ENCODE measurements at regions not wholly inside any gene's neighbourhood (a gene's known extent, or its start where the extent isn't known, plus 50 kb on each side); places are given as distances from the start of the nearest gene placed in this dataset.
"Not testable (repeated sequence)": the region's sequence is repeated elsewhere in the genome, so short reads cannot be mapped to it uniquely, and the experiment has no call there.

DNA sequence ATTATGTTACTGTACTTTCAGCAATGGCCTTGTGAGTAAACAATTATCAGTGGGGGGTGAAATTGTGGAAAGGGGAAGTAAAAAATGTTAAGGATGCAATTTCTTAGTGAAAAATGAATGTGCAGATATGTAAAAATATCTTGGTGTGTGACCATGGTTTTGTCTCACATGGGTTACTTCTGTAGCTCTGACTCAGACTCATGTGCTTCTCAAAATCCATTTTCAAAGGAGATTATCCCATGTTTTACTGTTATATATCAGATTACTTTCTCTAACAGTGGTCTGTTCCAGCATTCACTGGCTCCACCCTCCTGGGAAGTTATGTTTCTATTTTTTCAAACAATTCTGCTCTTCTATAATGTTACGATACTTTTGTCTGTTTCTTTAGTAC is 298.2 kb upstream of the COL3A1 start:
- H3K9me3 ChIP-seq (ENCODE audit: control insufficient read depth, insufficient read depth, low read depth, low read length), result no peaks in the 10 kb centered on the region
- no peak overlapping the region for H3K27ac ChIP-seq (ENCODE audit: low read depth, low read length)
- H3K4me1 ChIP-seq (ENCODE audit: control insufficient read depth, insufficient read depth, low read length), result peaks cover 6% of the 10 kb centered on the region
- no peak overlapping the region for H3K9ac ChIP-seq (ENCODE audit: low read length)
- no peak overlapping the region for H3K4me3 ChIP-seq (ENCODE audit: low read depth, low read length)
- H3K27me3 ChIP-seq (ENCODE audit: control insufficient read depth, insufficient read depth, low read length), result no peaks in the 10 kb centered on the region
- H3K36me3 ChIP-seq (ENCODE audit: control insufficient read depth, insufficient read depth, low read length), result no peaks in the 10 kb centered on the region

DNA sequence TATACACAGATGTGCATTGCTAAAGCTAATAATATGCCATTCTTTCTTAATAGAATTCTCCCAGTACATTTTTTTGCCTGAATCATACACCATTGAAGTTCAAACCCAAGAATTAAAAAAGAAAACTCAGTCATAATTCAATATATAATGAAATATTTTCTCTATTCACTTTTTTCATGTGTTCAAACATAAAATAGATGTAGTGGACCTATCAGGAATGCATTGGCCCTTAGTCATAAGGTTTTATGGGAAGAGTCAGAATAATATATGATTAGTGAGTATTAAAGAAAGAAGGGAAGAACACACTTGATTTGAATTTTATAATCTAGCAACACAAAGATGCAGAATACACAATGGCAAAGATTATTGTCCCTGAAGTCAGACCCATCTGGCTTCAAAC is 297.0 kb upstream of the COL3A1 start:
- no peaks in the 10 kb centered on the region for H3K9me3 ChIP-seq (ENCODE audit: control insufficient read depth, insufficient read depth, low read depth, low read length)
- H3K4me3 ChIP-seq (ENCODE audit: low read depth, low read length), result no peak overlapping the region
- no peak overlapping the region for H3K9ac ChIP-seq (ENCODE audit: low read length)
- no peaks in the 10 kb centered on the region for H3K36me3 ChIP-seq (ENCODE audit: control insufficient read depth, insufficient read depth, low read length)
- H3K27ac ChIP-seq (ENCODE audit: low read depth, low read length), result no peak overlapping the region
- H3K27me3 ChIP-seq (ENCODE audit: control insufficient read depth, insufficient read depth, low read length), result no peaks in the 10 kb centered on the region
- peaks cover 6% of the 10 kb centered on the region for H3K4me1 ChIP-seq (ENCODE audit: control insufficient read depth, insufficient read depth, low read length)

DNA sequence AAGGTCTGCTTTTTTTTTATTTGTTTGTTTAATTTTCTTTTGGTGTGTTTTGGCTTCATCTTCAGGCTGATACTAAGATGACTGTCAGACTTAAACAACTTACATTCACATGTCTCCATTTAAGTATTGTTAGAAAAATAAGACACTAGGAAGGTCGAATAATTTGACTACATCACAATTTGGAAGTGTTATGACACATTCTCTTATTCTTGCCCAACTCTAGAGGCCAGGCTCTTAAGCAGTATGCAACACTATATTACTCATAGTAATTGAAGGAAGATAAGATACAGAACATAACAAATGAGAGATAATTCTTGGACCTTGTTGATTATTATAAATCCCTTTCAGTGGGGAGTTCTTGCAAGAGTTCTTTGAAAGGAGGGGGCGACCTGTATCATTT is 295.3 kb upstream of the COL3A1 start:
- Histone ChIP-seq H3K27me3 (ENCODE audit: control insufficient read depth, insufficient read depth, low read length) (no peaks in the 10 kb centered on the region), H3K4me3 (ENCODE audit: low read depth, low read length) (no peak overlapping the region), H3K27ac (ENCODE audit: low read depth, low read length) (no peak overlapping the region), H3K9ac (ENCODE audit: low read length) (no peak overlapping the region), H3K4me1 (ENCODE audit: control insufficient read depth, insufficient read depth, low read length) (peaks cover 9% of the 10 kb centered on the region), H3K36me3 (ENCODE audit: control insufficient read depth, insufficient read depth, low read length) (no peaks in the 10 kb centered on the region), H3K9me3 (ENCODE audit: control insufficient read depth, insufficient read depth, low read depth, low read length) (no peaks in the 10 kb centered on the region)

DNA sequence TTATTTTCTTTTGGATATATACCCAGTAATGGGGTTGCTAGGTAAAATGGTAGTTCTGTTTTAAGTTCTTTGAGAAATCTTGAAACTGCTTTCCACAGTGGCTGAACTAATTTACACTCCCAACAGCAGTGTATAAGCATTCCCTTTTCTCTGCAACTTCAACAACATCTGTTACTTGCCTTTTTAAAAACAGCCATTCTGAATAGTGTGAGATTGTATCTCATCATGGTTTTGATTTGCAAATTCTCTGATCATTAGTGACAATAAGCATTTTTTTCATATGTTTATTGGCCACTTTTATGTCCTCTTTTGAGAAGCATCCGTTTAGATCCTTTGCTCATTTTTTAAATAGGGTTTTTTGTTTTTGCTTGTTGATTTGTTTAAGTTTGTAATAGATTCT is 291.3 kb upstream of the COL3A1 start:
- Histone ChIP-seq H3K9me3 (ENCODE audit: control insufficient read depth, insufficient read depth, low read depth, low read length) (no peaks in the 10 kb centered on the region), H3K36me3 (ENCODE audit: control insufficient read depth, insufficient read depth, low read length) (no peaks in the 10 kb centered on the region), H3K4me3 (ENCODE audit: low read depth, low read length) (no peak overlapping the region), H3K9ac (ENCODE audit: low read length) (no peak overlapping the region), H3K4me1 (ENCODE audit: control insufficient read depth, insufficient read depth, low read length) (peaks cover 3% of the 10 kb centered on the region; the same call in 1 of the 2 replicates), H3K27me3 (ENCODE audit: control insufficient read depth, insufficient read depth, low read length) (no peaks in the 10 kb centered on the region), H3K27ac (ENCODE audit: low read depth, low read length) (no peak overlapping the region)

DNA sequence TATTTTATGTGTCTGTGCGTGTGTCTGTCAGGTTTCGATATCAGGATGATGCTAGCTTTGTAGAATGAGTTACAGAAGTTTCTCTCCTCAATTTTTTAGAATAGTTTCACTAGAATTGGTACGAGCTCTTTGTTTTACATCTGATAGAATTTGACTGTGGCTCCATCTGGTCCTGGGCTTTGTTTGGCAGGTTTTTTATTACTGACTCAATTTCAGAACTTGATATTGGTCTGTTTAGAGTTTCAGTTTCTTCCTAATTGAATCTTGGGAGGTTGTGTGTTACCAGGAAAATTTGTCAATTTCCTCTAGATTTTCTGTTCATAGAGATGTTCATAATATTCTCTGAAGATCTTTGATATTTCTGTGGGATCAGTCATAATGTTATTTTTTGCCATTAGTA is 289.4 kb upstream of the COL3A1 start:
- no peaks in the 10 kb centered on the region for H3K27me3 ChIP-seq (ENCODE audit: control insufficient read depth, insufficient read depth, low read length)
- H3K36me3 ChIP-seq (ENCODE audit: control insufficient read depth, insufficient read depth, low read length), result no peaks in the 10 kb centered on the region
- H3K9ac ChIP-seq (ENCODE audit: low read length), result no peak overlapping the region
- no peaks in the 10 kb centered on the region for H3K9me3 ChIP-seq (ENCODE audit: control insufficient read depth, insufficient read depth, low read depth, low read length)
- H3K27ac ChIP-seq (ENCODE audit: low read depth, low read length), result no peak overlapping the region
- H3K4me3 ChIP-seq (ENCODE audit: low read depth, low read length), result no peak overlapping the region
- peaks cover 3% of the 10 kb centered on the region; the same call in 1 of the 2 replicates for H3K4me1 ChIP-seq (ENCODE audit: control insufficient read depth, insufficient read depth, low read length)

DNA sequence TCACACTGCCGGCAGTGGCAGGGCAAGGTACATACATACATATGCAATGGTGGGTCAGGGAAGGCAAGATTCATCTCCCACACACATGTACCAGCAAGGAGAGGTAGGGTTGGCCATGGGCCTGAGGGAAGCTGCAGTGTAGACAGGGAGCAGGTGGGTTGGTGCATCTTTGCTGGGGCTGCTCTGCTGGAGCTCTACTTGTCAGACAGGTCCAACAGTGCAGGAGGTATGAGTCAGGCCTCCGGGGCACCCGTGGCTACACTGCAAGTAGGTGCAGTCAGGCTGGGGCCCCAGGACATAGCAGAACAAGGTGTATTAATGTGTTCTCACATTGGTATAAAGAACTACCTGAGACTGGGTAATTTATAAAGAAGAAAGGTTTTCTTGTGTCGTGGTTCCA is 281.1 kb upstream of the COL3A1 start:
- Histone ChIP-seq H3K9ac (ENCODE audit: low read length) (no peak overlapping the region), H3K27ac (ENCODE audit: low read depth, low read length) (no peak overlapping the region), H3K4me3 (ENCODE audit: low read depth, low read length) (no peak overlapping the region), H3K4me1 (ENCODE audit: control insufficient read depth, insufficient read depth, low read length) (peaks cover 18% of the 10 kb centered on the region; the same call in 1 of the 2 replicates), H3K9me3 (ENCODE audit: control insufficient read depth, insufficient read depth, low read depth, low read length) (no peaks in the 10 kb centered on the region), H3K36me3 (ENCODE audit: control insufficient read depth, insufficient read depth, low read length) (no peaks in the 10 kb centered on the region), H3K27me3 (ENCODE audit: control insufficient read depth, insufficient read depth, low read length) (no peaks in the 10 kb centered on the region)

DNA sequence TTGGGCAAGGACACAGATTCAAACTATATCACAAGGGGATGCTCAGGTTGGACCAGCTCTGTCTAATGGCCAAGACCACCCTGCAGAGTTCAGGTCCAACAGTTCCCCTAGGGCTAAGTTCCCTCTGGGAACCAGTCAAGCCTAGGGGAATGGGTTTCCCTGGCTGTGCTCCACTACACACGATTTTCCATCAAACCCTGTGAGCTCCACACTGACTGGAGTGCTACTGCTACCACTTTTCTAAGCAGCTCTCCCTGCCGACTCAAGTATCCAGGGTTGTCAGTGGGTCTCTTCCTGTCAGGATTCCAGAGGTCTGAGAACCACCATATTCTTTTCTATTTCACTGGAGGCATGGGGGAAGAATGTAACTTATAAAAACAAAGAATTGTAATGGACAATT is 280.4 kb upstream of the COL3A1 start:
- H3K9me3 ChIP-seq (ENCODE audit: control insufficient read depth, insufficient read depth, low read depth, low read length), result no peaks in the 10 kb centered on the region
- peaks cover 18% of the 10 kb centered on the region; the same call in 1 of the 2 replicates for H3K4me1 ChIP-seq (ENCODE audit: control insufficient read depth, insufficient read depth, low read length)
- no peak overlapping the region for H3K4me3 ChIP-seq (ENCODE audit: low read depth, low read length)
- no peaks in the 10 kb centered on the region for H3K36me3 ChIP-seq (ENCODE audit: control insufficient read depth, insufficient read depth, low read length)
- no peak overlapping the region for H3K27ac ChIP-seq (ENCODE audit: low read depth, low read length)
- H3K27me3 ChIP-seq (ENCODE audit: control insufficient read depth, insufficient read depth, low read length), result no peaks in the 10 kb centered on the region
- no peak overlapping the region for H3K9ac ChIP-seq (ENCODE audit: low read length)

DNA sequence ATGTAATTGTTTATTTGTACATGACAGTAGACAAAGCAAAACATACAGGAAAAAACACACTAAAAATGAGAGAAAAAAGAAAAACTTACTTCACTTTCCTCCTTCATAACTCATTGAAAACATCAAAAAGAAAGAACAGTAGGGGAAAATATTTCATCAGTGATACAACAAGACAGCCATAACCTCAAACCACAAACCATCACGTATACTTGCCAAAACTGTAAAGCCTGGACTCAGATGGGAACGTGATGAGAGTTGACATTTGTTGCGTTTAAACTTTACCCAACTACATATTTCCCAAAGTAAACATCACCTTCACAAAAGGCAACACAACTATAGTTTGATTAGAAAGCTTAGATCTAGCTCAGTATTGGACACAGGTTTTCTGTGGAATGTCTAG is 278.2 kb upstream of the COL3A1 start:
- Histone ChIP-seq H3K9ac (ENCODE audit: low read length) (no peak overlapping the region), H3K9me3 (ENCODE audit: control insufficient read depth, insufficient read depth, low read depth, low read length) (no peaks in the 10 kb centered on the region), H3K4me3 (ENCODE audit: low read depth, low read length) (no peak overlapping the region), H3K36me3 (ENCODE audit: control insufficient read depth, insufficient read depth, low read length) (no peaks in the 10 kb centered on the region), H3K27ac (ENCODE audit: low read depth, low read length) (no peak overlapping the region), H3K4me1 (ENCODE audit: control insufficient read depth, insufficient read depth, low read length) (peaks cover 18% of the 10 kb centered on the region; the same call in 1 of the 2 replicates), H3K27me3 (ENCODE audit: control insufficient read depth, insufficient read depth, low read length) (no peaks in the 10 kb centered on the region)

DNA sequence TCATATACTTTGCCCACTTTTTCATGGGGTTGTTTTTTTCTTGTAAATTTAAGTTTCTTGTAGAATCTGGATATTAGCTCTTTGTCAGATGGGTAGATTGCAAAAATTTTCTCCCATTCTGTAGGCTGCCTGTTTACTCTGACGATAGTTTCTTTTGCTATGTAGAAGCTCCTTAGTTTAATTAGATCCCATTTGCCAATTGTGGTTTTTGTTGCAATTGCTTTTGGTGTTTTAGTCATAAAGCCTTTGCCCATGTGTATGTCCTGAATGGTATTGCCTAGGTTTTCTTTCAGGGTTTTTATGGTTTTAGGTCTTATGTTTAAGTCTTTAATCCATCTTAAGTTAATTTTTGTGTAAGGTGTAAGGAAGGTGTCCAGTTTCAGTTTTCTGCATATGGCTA is 276.0 kb upstream of the COL3A1 start:
- not testable (repeated sequence) for H3K36me3 ChIP-seq (ENCODE audit: control insufficient read depth, insufficient read depth, low read length); H3K9ac ChIP-seq (ENCODE audit: low read length); H3K4me3 ChIP-seq (ENCODE audit: low read depth, low read length); H3K27me3 ChIP-seq (ENCODE audit: control insufficient read depth, insufficient read depth, low read length); H3K4me1 ChIP-seq (ENCODE audit: control insufficient read depth, insufficient read depth, low read length); H3K9me3 ChIP-seq (ENCODE audit: control insufficient read depth, insufficient read depth, low read depth, low read length); H3K27ac ChIP-seq (ENCODE audit: low read depth, low read length)

DNA sequence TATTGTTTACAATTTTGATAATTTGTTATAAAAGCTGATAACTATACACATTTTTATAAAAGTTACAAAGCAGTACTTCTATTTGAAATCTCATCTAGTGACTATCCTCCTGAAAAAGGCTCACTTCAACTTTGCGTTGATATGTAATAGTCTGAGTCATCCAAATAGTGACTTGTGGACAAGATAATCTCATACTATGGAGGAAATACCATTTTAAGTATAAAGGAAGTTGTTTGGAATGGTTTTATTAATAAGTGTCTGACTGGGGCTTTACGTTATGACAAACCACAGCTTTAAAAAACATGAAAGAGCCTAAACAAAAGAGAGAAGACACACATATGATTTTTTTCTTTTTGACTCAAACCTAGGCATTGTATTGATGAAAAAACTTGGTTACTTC is 272.3 kb upstream of the COL3A1 start:
- no peaks in the 10 kb centered on the region for H3K36me3 ChIP-seq (ENCODE audit: control insufficient read depth, insufficient read depth, low read length)
- H3K4me1 ChIP-seq (ENCODE audit: control insufficient read depth, insufficient read depth, low read length), result no peaks in the 10 kb centered on the region
- 0 out of 2 replicates have a peak, but pooled peaks cover 4% of the 10 kb centered on the region for H3K9me3 ChIP-seq (ENCODE audit: control insufficient read depth, insufficient read depth, low read depth, low read length)
- H3K4me3 ChIP-seq (ENCODE audit: low read depth, low read length), result no peak overlapping the region
- no peaks in the 10 kb centered on the region for H3K27me3 ChIP-seq (ENCODE audit: control insufficient read depth, insufficient read depth, low read length)
- no peak overlapping the region for H3K27ac ChIP-seq (ENCODE audit: low read depth, low read length)
- H3K9ac ChIP-seq (ENCODE audit: low read length), result no peak overlapping the region

DNA sequence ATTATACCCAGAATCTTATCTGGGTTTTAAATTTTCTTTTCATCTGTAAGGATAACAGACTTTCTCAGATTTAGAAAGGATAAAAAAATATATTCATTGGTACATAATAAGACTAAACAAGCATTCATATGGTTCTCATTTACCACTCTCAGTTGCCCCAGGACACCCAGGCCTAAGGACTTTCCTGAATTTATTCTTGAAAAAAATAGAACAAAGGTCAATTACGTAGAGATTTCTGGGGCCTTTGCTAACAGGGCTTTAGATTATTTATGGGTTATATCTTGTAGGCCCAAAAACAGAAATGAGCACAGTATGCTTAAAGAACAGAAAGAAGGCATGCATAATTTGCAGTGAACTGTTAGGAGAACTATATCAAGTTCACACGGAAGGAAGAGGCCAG is 269.0 kb upstream of the COL3A1 start:
- Histone ChIP-seq H3K36me3 (ENCODE audit: control insufficient read depth, insufficient read depth, low read length) (no peaks in the 10 kb centered on the region), H3K27me3 (ENCODE audit: control insufficient read depth, insufficient read depth, low read length) (no peaks in the 10 kb centered on the region), H3K9ac (ENCODE audit: low read length) (no peak overlapping the region), H3K4me3 (ENCODE audit: low read depth, low read length) (no peak overlapping the region), H3K27ac (ENCODE audit: low read depth, low read length) (no peak overlapping the region), H3K4me1 (ENCODE audit: control insufficient read depth, insufficient read depth, low read length) (no peaks in the 10 kb centered on the region), H3K9me3 (ENCODE audit: control insufficient read depth, insufficient read depth, low read depth, low read length) (0 out of 2 replicates have a peak, but pooled peaks cover 10% of the 10 kb centered on the region)

DNA sequence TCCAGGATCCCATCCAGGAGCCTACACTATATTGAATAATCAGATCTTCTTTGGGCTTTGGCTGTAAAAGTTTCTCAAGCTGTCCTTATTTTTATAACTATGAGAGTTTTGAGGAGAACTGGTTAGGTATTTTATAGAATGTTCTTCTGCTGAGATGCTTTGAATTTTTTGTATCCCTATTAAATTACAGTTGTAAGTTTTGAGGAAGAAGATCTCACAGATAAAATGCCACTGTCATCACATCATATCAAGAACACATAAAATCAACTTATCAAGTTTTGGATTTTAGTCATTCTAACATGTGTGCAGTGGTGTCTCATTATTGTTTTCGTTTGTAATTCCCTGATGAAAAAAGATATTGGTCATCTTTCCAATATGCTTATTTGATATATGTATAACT is 260.2 kb upstream of the COL3A1 start:
- no peak overlapping the region for H3K4me3 ChIP-seq (ENCODE audit: low read depth, low read length)
- H3K27me3 ChIP-seq (ENCODE audit: control insufficient read depth, insufficient read depth, low read length), result no peaks in the 10 kb centered on the region
- no peak overlapping the region for H3K27ac ChIP-seq (ENCODE audit: low read depth, low read length)
- no peak overlapping the region for H3K9ac ChIP-seq (ENCODE audit: low read length)
- H3K36me3 ChIP-seq (ENCODE audit: control insufficient read depth, insufficient read depth, low read length), result no peaks in the 10 kb centered on the region
- H3K4me1 ChIP-seq (ENCODE audit: control insufficient read depth, insufficient read depth, low read length), result no peaks in the 10 kb centered on the region
- peaks cover 19% of the 10 kb centered on the region; the same call in 1 of the 2 replicates for H3K9me3 ChIP-seq (ENCODE audit: control insufficient read depth, insufficient read depth, low read depth, low read length)

Data from HUES6 (cell line).